ENCODE measurements at regions not wholly inside any gene's neighbourhood (a gene's known extent, or its start where the extent isn't known, plus 50 kb on each side); places are given as distances from the start of the nearest gene placed in this dataset.

DNA sequence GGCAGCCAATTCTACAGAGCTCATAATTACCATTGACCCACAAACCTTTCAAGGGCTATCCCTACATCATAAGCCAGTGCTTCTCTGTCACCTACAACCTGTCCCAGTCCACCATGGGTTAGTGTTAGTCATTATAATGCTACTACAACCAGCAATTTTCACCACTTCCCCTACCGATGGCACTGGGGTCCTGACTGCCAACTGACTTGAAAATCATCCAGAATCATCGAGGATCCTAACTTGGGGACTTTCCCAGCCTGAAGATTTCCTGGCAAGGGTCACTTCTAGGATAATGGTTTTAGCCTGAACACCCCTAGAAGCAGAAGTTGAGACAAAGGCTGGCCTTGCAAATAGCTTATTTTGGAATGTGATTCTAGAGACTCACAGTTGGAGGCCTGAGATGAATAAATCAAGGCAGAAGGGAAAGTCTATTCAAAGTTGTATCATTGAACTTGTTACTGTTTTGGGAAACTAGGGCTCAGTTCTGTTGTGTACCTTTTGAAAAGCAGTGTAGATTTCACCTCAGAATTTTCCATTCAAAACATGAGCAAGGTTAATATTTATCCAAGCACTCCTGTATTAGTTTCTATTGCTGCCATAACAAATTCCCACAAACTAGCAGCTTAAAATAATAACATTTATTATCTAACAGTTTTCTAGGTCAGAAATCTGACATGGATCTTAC lies 633.0 kb downstream of the LRRC70 start:
- TF ChIP-seq, protein P1, sequence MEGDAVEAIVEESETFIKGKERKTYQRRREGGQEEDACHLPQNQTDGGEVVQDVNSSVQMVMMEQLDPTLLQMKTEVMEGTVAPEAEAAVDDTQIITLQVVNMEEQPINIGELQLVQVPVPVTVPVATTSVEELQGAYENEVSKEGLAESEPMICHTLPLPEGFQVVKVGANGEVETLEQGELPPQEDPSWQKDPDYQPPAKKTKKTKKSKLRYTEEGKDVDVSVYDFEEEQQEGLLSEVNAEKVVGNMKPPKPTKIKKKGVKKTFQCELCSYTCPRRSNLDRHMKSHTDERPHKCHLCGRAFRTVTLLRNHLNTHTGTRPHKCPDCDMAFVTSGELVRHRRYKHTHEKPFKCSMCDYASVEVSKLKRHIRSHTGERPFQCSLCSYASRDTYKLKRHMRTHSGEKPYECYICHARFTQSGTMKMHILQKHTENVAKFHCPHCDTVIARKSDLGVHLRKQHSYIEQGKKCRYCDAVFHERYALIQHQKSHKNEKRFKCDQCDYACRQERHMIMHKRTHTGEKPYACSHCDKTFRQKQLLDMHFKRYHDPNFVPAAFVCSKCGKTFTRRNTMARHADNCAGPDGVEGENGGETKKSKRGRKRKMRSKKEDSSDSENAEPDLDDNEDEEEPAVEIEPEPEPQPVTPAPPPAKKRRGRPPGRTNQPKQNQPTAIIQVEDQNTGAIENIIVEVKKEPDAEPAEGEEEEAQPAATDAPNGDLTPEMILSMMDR (IDR thresholded peaks at IDR 0.05) = no peak
- no peak for TF ChIP-seq ELF4 (CRISPR knock-in tag; IDR thresholded peaks at IDR 0.05; ENCODE audit: low read depth)
